Keratinocyte (primary cell): ENCODE measurements at regions not wholly inside any gene's neighbourhood (a gene's known extent, or its start where the extent isn't known, plus 50 kb on each side); places are given as distances from the start of the nearest gene placed in this dataset.

ENCODE experiments used
- DNase-seq: peaks from one replicate; pipeline ENCODE4 v3.0.0-alpha.2; 2011; ENCODE audit warnings: low read depth, missing footprints, low spot score
- FAIRE-seq: peaks from 2 replicates; lab custom pipeline; 2011; peaks lifted over from hg19 to GRCh38; lab: Jason Lieb, UNC
- H2AFZ ChIP-seq: 2 replicates; pipeline ENCODE4 v1.6.0; 2012; ENCODE audit warnings: low read length, control low read depth, inconsistent platforms; ENCODE audit not compliant: control insufficient read depth
- H3K27ac ChIP-seq: 2 replicates; pipeline ENCODE4 v1.5.1; 2011; ENCODE audit warnings: low read length; ENCODE audit not compliant: control insufficient read depth, insufficient read depth
- H3K27me3 ChIP-seq: 3 replicates; pipeline ENCODE4 v1.6.0; 2011; ENCODE audit warnings: low read length; ENCODE audit not compliant: control insufficient read depth, insufficient read depth; ENCODE audit errors: extremely low read depth
- H3K36me3 ChIP-seq, 2 experiments: 2 replicates in 1 of 2; 3 replicates in 1 of 2; pipeline ENCODE4 v1.5.1; 2011; ENCODE audit warnings: low read length in 2 of 2, mild to moderate bottlenecking in 1 of 2; ENCODE audit not compliant: control insufficient read depth in 2 of 2, insufficient read depth in 2 of 2; ENCODE audit errors: extremely low read depth in 1 of 2
- H3K4me1 ChIP-seq: 3 replicates; pipeline ENCODE4 v1.5.1; 2011; ENCODE audit warnings: low read length; ENCODE audit not compliant: control insufficient read depth, insufficient read depth; ENCODE audit errors: extremely low read depth
- H3K4me2 ChIP-seq: 3 replicates; pipeline ENCODE4 v1.6.0; 2011; ENCODE audit warnings: low read depth, low read length; ENCODE audit not compliant: control insufficient read depth, insufficient read depth; ENCODE audit errors: extremely low read depth
- H3K4me3 ChIP-seq, 3 experiments: fragments of 200-600 bp in 1 of 3; sonication (generic) in 1 of 3; 2 replicates in 2 of 3; 3 replicates in 1 of 3; pipeline ENCODE4 v1.5.1; 2011 to 2016; ENCODE audit warnings: low read length in 3 of 3, mild to moderate bottlenecking in 3 of 3, control low read depth in 2 of 3, inconsistent platforms in 1 of 3, low read depth in 1 of 3, mixed read lengths in 1 of 3, mixed run types in 1 of 3, moderate library complexity in 1 of 3; ENCODE audit not compliant: control insufficient read depth in 2 of 3, insufficient read depth in 2 of 3; ENCODE audit errors: extremely low read depth in 1 of 3
- H3K79me2 ChIP-seq: 2 replicates; pipeline ENCODE4 v1.6.0; 2012; ENCODE audit warnings: low read length; ENCODE audit not compliant: control insufficient read depth, insufficient read depth
- H3K9ac ChIP-seq: 3 replicates; pipeline ENCODE4 v1.6.0; 2011; ENCODE audit warnings: low read length; ENCODE audit not compliant: control insufficient read depth, insufficient read depth; ENCODE audit errors: extremely low read depth
- H3K9me1 ChIP-seq: 3 replicates; pipeline ENCODE4 v1.6.0; 2011; ENCODE audit warnings: low read length; ENCODE audit not compliant: control insufficient read depth, insufficient read depth; ENCODE audit errors: extremely low read depth
- H3K9me3 ChIP-seq: 2 replicates; pipeline ENCODE4 v1.5.1; 2012; ENCODE audit warnings: low read depth, low read length; ENCODE audit not compliant: control insufficient read depth
- H4K20me1 ChIP-seq: 3 replicates; pipeline ENCODE4 v1.6.0; 2011; ENCODE audit warnings: low read length; ENCODE audit not compliant: control insufficient read depth, insufficient read depth; ENCODE audit errors: extremely low read depth
- CTCF ChIP-seq, 3 experiments: IDR thresholded peaks in 1 of 3; conservative IDR thresholded peaks in 1 of 3; optimal IDR thresholded peaks in 1 of 3; 2 replicates in 2 of 3; 3 replicates in 1 of 3; pipeline versions ENCODE3 to v1.5.1; 2011; ENCODE audit warnings: low read length in 3 of 3, mild to moderate bottlenecking in 3 of 3, moderate library complexity in 2 of 3, control low read depth in 1 of 3, inconsistent platforms in 1 of 3; ENCODE audit not compliant: insufficient read depth in 2 of 3; ENCODE audit errors: extremely low read depth in 1 of 3
- EZH2 ChIP-seq: IDR thresholded peaks from one replicate; pipeline ENCODE4 v1.6.1; 2012; ENCODE audit warnings: inconsistent platforms, mild to moderate bottlenecking, low read length, moderate library complexity
- dilution Hi-C: fragments of 300-500 bp; cut with MboI; formaldehyde crosslinking; loops from one replicate; pipeline ENCODE4 v1.7.0; 2020; ENCODE audit warnings: low sequenced_read_pairs; ENCODE audit not compliant: extremely low pct_ligation_motif_present

- Histone ChIP-seq H3K36me3 (no peaks in the 10 kb centered on the region), H3K27ac (no peak overlapping the region), H3K27me3 (no peaks in the 10 kb centered on the region), H3K4me3 (no peak overlapping the region), H3K79me2 (no peaks in the 10 kb centered on the region), H3K9me1 (no peaks in the 10 kb centered on the region), H3K4me1 (peaks cover 10% of the 10 kb centered on the region), H2AFZ (no peak overlapping the region), H3K4me2 (no peak overlapping the region), H3K9me3 (no peaks in the 10 kb centered on the region), H4K20me1 (no peaks in the 10 kb centered on the region), H3K9ac (no peak overlapping the region)
- no peak for DNase-seq
- no peak for FAIRE-seq
- TF ChIP-seq EZH2: no peak
- peak; percentile 16 to 29 (median 27) for TF ChIP-seq CTCF (optimal IDR thresholded peaks at IDR 0.05 in 1 of 3, IDR thresholded peaks at IDR 0.05 in 1 of 3, conservative IDR thresholded peaks at IDR 0.05 in 1 of 3; ENCODE audit: extremely low read depth in 1 of 3, insufficient read depth in 2 of 3, low read length in 3 of 3)
- dilution Hi-C loops: no loop called here
Measured at GRCh38 chr10:78258323-78259030, 224.8 kb downstream of the RPS24 start.

DNA sequence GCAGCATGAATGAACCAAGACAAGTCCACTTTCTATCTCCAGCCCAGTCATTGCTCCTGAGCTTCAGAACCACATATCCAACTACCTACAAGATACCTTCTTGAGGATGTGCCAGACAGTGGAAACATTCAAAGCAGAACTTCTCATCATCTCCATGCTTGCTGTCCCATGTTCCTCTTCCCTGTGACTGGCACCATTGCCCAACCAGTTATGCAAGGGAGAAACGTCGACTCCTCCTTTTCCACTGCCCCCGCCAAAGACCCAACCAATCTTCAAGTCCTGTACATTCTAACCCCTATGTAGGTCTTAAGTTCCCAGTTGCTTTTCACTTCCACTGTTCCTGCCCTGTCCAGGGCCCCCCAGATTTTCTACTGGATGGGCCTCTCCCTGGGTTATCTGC is 225.7 kb downstream of the RPS24 start:
- FAIRE-seq: no peak
- H3K27me3 ChIP-seq: no peaks in the 10 kb centered on the region
- H3K4me2 ChIP-seq: no peak overlapping the region

More for the DNA sequence above, 225.7 kb downstream of the RPS24 start:
- H3K4me1 ChIP-seq: peaks cover 10% of the 10 kb centered on the region
- dilution Hi-C loops: no loop called here
- no peaks in the 10 kb centered on the region for H3K79me2 ChIP-seq
- H2AFZ ChIP-seq: no peak overlapping the region
- H3K36me3 ChIP-seq: no peaks in the 10 kb centered on the region
- no peak for DNase-seq
- H3K9ac ChIP-seq: no peak overlapping the region
- no peak overlapping the region for H3K4me3 ChIP-seq
- TF ChIP-seq CTCF (optimal IDR thresholded peaks at IDR 0.05 in 1 of 3, IDR thresholded peaks at IDR 0.05 in 1 of 3, conservative IDR thresholded peaks at IDR 0.05 in 1 of 3; ENCODE audit: extremely low read depth in 1 of 3, insufficient read depth in 2 of 3, low read length in 3 of 3): no peak
- TF ChIP-seq EZH2: no peak
- no peaks in the 10 kb centered on the region for H4K20me1 ChIP-seq
- no peaks in the 10 kb centered on the region for H3K9me3 ChIP-seq
- no peak overlapping the region for H3K27ac ChIP-seq
- H3K9me1 ChIP-seq: no peaks in the 10 kb centered on the region
